H7 (cell line): ENCODE measurements at regions not wholly inside any gene's neighbourhood (a gene's known extent, or its start where the extent isn't known, plus 50 kb on each side); places are given as distances from the start of the nearest gene placed in this dataset.
"Not testable (repeated sequence)": the region's sequence is repeated elsewhere in the genome, so short reads cannot be mapped to it uniquely, and the experiment has no call there.

Experiments used
- DNase-seq: peaks from one replicate; pipeline ENCODE4 v3.0.0; 2012
- H3K27me3 ChIP-seq: 2 replicates; pipeline ENCODE4 v1.6.0; 2011; ENCODE audit warnings: mild to moderate bottlenecking, low read length; ENCODE audit not compliant: control insufficient read depth, insufficient read depth
- H3K36me3 ChIP-seq: replicated peaks from 2 replicates; pipeline ENCODE4 v1.5.1; 2011; ENCODE audit warnings: low read length; ENCODE audit not compliant: control insufficient read depth, insufficient read depth
- H3K4me3 ChIP-seq: 2 replicates; pipeline ENCODE4 v1.5.1; 2011; ENCODE audit warnings: low read depth, mild to moderate bottlenecking, control low read depth, low read length, moderate library complexity; ENCODE audit not compliant: insufficient read depth

DNA sequence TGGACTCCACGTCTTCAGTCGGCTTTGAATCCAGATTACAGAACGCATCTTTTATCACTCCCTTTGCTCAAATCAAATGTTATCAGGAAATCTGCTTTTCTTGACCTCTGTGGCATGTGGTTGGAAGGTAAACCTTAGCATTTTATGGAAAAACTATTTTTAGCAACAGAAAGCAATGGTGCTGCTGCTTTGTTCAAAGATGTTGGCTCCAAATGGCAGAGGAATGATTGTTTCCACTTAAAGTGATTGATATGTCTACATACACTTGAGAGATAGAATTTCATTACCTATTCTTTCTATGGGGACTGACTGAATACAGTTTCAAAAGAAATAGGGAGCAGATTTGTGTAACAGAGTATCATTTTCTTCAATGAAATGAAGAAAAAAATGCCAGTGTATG, 761.2 kb downstream of the NOVA1 start:
- no peak for DNase-seq
- Histone ChIP-seq H3K27me3 (no peaks in the 10 kb centered on the region), H3K36me3 (no peaks in the 10 kb centered on the region), H3K4me3 (no peak overlapping the region)

DNA sequence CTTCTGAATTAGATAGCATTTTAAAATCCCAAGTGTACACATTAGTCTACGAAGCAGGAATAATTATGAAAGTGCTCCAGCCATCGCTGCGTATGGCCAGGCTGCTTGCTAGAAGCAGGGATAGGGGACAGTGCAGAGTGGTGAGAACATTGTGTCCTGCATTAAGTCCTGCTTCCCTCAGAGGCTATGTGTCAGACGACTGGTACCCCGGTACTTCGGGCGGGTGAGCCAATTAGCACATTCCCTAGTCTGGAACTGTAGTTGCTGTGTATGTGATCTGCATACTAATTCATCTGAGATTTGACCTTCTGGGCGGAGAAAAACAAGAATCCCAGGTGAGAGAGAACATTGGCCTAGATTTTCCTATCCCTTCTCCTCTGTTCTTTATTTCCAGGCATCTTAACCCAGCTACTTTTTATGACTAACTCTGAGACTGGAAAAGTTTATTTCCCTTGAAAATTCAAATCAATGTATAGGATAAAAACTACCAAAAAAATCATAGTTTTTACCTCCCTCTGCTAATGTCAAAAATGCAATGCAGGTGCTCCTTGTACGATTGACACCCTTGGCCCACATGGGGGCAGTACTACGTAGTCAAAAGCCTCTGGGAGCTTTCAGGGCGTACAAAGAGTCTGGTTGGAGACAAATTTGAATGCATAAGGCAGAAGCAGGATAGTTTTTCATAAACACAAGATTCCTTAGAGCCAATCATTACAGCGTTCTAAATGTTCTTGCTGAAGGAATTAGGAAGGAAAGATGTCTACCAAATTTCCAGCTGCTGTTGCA, 764.3 kb downstream of the NOVA1 start:
- peak; percentile 25 for DNase-seq
- Histone ChIP-seq H3K4me3 (no peak overlapping the region), H3K36me3 (no peaks in the 10 kb centered on the region), H3K27me3 (no peaks in the 10 kb centered on the region)

DNA sequence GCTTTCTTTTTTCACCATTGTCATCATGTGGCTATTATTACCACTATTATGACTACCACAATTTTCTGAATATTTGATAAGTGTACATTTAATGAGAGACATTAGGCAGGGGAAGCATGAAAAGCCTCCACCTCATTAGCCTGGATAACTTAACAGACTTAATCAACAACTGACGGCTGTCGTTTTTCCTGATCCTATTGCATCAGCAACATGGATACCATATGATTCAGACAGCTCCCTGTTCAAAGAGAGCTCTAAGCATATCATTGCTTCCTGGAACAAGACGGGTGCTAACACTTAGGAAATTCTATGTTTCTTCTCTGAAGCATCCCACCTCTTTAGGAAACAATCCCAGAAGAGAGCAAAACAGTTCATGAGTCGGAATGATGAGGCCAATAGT, 765.2 kb downstream of the NOVA1 start:
- DNase-seq = no peak
- no peaks in the 10 kb centered on the region for H3K27me3 ChIP-seq
- H3K4me3 ChIP-seq = no peak overlapping the region
- H3K36me3 ChIP-seq = no peaks in the 10 kb centered on the region

DNA sequence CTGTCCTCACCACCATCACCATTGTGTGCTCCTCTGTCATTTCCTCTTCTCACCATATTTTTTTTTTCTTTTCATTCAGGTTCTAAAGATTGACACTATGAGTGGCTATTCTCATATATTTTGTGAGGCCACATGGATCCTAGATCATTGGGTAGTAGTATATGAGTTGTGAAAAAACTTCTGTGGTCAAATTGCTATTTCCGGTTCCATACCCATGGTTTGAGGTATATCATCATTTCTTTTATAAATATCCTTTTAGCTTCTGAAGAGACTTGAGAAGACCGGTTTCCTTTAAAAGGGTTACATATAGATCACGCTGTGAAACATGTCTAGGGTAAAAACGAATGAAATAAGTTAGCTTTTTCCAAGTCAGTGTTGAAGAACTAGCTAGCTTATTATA, 769.3 kb downstream of the NOVA1 start:
- DNase-seq = no peak
- no peak overlapping the region for H3K4me3 ChIP-seq
- no peaks in the 10 kb centered on the region for H3K27me3 ChIP-seq
- H3K36me3 ChIP-seq = no peaks in the 10 kb centered on the region

DNA sequence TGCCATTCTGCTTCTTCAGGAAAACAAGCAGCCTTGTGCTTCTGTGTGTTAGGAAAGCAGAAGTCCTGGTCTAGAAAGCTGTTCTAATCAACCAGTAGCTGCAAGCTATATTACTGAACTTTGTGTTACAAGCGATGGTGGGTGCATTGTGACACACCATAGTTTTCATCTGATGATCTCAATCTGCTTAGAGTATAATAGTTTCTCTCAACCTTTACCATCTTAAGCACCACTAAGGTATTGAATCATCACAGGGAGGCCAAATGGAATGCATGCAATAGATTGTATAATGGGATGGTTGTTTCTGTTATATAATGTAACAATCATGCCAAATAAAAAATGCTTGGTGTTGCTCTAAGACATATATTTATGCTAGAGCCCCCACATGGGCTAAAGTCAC, 771.7 kb downstream of the NOVA1 start:
- no peak for DNase-seq
- H3K27me3 ChIP-seq = no peaks in the 10 kb centered on the region
- no peaks in the 10 kb centered on the region for H3K36me3 ChIP-seq
- H3K4me3 ChIP-seq = no peak overlapping the region

DNA sequence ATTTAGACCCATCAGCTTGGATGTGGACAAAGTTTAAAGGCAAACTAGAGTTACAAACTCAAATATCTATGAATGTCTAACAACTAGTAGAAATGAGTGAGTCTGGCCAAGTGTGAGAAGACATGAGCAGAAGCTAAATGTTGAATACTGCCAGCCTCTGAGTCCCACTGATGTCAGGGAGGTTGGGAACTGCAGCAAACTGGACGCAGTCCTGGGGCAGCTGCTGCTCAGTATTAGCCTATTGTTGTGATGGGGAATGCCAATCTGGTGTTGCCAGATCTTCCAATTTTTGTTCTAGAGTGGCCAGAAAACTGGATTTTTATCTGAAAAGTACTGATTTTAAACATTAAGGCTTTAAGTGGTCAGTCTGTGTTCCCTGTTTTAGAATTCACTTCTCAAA, 770.4 kb upstream of the STXBP6 start:
- DNase-seq = no peak
- no peak overlapping the region for H3K4me3 ChIP-seq
- H3K27me3 ChIP-seq = no peaks in the 10 kb centered on the region
- H3K36me3 ChIP-seq = no peaks in the 10 kb centered on the region

DNA sequence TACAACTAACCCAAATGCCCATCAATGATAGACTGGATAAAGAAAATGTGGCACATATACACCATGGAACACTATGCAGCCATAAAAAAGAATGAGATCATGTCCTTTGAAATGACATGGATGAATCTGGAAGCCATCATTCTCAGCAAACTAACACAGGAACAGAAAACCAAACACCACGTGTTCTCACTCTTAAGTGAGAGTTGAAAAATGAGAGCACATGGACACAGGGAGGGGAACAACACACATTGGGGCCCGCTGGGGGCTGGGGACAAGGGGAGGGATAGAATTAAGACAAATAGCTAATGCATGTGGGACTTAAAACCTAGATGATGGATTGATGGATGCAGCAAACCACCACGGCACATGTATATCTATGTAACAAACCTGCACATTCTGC, 764.7 kb upstream of the STXBP6 start:
- not testable (repeated sequence) for H3K4me3 ChIP-seq, DNase-seq, H3K36me3 ChIP-seq, H3K27me3 ChIP-seq

DNA sequence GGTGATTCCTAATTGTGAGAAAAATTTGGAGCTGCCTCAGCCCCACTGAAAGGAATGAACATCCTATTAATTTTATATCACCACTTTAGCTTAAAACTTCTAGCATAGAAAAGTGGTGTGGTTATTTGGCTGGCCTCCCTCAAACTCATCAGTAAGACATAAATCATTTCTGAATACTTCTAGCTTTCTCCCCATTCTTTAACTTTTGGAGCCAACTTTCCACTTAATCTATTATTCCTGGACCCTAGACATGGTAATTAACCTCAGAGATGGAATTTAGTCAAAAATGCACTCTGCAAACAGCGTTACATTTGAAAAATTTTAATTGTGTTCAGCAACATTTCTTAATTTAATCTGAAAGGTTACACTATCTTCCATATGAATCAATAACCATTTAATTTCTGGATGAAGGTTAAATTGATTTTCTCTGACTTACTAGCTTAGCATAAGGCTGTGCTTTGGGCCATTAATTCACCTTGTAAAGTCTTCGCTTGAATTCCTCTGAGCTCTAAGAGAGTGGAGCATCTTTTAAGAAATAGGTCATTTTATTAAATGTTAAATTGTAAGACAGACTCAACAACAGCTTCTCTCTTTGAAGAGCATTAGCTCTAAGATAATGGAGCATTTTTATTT, 753.6 kb upstream of the STXBP6 start:
- no peaks in the 10 kb centered on the region for H3K27me3 ChIP-seq
- DNase-seq = no peak
- no peak overlapping the region for H3K4me3 ChIP-seq
- no peaks in the 10 kb centered on the region for H3K36me3 ChIP-seq

DNA sequence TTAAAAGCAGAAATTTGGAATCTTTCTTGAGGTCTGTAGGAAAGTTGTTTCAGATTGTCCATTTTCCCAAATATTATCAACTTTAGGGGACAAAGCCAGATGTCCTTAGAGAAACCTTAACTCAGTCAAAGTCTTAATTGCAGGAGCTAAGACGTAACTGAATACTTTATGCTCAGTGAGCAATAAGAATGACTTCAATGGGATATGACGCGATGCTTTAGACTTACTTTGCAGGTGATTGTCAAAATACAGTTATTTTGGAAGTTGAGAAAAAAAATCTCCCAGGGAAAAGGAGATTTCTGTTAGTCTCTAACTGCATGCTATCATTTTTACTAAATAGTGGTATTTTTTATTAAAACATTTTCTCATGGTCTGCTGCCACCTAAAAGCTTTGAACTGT, 750.9 kb upstream of the STXBP6 start:
- H3K4me3 ChIP-seq = no peak overlapping the region
- no peaks in the 10 kb centered on the region for H3K36me3 ChIP-seq
- H3K27me3 ChIP-seq = no peaks in the 10 kb centered on the region
- no peak for DNase-seq

DNA sequence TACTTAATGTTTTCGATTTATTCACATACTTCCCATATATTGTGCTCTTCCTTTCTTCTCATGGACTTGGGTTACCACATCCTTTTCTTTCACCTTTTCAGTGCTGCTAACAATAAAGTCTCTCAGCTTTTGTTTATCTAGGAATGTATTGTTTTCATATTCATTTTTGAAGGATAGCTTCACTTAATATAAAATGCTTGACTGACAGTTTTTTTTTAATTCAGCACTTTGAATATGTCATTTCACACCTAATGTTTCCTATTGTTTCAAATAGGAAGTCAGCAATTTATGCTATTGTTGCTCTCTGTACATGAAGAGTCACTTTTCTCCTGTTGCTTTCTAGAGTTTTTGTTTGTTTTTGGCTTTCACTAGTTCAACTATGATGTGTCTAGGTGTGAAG, 738.3 kb upstream of the STXBP6 start:
- Histone ChIP-seq H3K27me3 (no peaks in the 10 kb centered on the region), H3K4me3 (no peak overlapping the region), H3K36me3 (no peaks in the 10 kb centered on the region)
- no peak for DNase-seq

DNA sequence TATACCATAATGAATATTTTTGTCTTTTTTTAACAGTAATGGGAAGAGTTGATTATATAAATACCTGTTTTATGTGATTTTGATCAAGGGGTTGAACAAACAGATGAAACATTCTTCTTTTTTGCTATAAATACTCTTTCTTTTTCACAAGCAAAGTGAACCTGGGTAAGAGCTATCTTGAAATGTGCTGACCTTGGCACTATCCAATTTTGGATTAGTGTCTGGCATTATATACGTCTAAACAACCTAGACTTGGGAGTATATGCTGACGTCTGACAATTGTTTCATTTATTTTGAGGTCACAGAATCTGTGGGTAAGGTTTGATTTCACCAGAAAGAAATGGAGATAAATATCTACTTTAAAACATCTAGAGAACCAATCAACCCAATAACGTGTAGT, 716.0 kb upstream of the STXBP6 start:
- Histone ChIP-seq H3K27me3 (no peaks in the 10 kb centered on the region), H3K36me3 (no peaks in the 10 kb centered on the region), H3K4me3 (no peak overlapping the region)
- no peak for DNase-seq

DNA sequence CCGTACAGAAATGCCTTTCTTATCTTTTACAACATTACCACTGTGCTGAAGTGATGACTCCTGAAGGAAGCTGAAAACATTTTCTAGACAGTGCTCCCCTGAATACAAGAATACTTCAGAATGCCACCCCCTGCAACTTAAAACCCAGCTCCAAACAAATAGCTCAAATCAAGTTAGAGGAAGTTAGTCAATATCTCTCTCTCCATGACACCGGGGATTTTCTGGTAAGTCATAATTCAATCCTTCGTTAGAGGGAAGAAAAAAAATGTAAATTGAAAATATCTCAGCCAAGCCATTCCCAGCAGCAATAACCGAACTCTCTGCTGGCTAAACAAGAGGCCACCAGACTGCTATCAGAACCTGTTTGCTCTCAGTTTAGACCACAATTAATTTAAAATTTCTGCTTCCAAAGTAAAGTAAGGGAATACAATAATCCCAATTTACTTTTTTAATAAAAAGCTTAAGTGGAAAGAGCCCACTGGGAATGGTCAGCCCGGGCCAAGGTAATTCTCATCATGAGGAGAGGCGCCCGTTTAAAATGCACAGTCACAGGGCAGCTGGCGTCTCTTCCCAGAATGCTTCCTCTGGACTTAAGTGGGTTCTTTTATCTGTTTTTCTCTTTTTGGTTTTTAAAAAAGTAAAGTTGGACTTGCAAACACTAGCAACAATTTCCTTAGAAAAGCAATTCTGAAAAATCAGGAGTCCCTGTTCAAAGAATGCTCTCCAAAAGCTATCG, 710.1 kb upstream of the STXBP6 start:
- H3K4me3 ChIP-seq = no peak overlapping the region
- no peaks in the 10 kb centered on the region for H3K36me3 ChIP-seq
- H3K27me3 ChIP-seq = no peaks in the 10 kb centered on the region
- no peak for DNase-seq

DNA sequence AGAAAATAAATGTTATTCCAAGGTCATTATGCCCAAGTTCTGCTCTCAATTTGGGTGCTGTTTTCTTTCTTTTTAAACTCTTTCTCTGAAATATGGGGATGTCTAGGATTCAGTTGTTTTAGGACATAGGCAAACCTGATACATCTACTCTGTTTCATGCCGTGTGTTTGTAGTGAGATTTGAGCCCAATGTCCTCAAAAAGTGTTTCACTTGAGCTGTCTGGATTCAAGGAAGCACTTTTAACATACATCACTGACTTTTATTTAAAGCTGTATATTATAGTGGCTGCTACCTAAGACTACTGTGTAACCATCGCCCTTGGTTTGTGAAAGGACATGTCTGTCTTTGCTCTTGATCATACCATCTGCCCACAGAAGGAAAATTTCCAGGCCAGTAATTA, 709.3 kb upstream of the STXBP6 start:
- Histone ChIP-seq H3K4me3 (no peak overlapping the region), H3K27me3 (no peaks in the 10 kb centered on the region), H3K36me3 (no peaks in the 10 kb centered on the region)
- DNase-seq = no peak

DNA sequence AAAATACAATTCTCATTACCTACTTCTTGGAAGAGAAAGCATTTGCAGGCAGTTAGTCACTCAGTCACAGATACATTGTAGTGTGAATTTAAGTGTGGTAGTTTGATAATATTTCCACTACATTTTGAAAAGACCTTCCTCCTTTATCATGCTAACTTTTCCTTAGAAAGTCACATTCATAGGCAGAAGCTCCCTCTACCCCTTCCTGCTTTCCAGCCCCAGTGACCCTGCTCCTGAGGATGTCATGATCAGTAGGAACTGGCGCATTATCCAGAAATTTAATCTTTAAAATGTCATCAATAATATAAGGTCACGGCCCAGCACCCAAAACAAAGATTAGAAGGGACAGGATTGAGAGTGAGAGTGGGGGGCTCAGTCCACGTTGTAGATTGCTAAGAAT, 707.4 kb upstream of the STXBP6 start:
- Histone ChIP-seq H3K27me3 (no peaks in the 10 kb centered on the region), H3K4me3 (no peak overlapping the region), H3K36me3 (no peaks in the 10 kb centered on the region)
- no peak for DNase-seq

DNA sequence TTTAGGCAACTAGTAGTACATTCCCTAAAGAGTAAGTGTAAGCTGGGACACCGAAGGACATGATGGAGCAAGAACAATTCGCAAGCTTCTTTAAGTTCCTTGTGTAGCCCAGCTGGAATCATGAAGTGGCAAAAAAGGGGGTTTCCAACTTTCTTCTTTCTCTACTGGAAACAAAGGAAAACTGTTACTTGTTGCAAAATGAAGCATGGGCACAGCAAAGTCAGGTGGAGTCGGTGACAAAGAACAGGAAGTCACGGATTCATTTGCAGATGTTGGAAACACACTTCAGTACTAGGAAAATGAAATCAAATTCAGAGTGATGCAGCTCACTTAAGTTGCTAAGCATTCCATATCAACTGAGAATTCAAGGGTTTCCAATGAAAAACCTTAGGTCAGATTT, 706.9 kb upstream of the STXBP6 start:
- Histone ChIP-seq H3K4me3 (no peak overlapping the region), H3K36me3 (no peaks in the 10 kb centered on the region), H3K27me3 (no peaks in the 10 kb centered on the region)
- DNase-seq = peak; percentile 8
